ENCODE measurements at regions not wholly inside any gene's neighbourhood (a gene's known extent, or its start where the extent isn't known, plus 50 kb on each side); places are given as distances from the start of the nearest gene placed in this dataset.

- TF ChIP-seq, protein P1, sequence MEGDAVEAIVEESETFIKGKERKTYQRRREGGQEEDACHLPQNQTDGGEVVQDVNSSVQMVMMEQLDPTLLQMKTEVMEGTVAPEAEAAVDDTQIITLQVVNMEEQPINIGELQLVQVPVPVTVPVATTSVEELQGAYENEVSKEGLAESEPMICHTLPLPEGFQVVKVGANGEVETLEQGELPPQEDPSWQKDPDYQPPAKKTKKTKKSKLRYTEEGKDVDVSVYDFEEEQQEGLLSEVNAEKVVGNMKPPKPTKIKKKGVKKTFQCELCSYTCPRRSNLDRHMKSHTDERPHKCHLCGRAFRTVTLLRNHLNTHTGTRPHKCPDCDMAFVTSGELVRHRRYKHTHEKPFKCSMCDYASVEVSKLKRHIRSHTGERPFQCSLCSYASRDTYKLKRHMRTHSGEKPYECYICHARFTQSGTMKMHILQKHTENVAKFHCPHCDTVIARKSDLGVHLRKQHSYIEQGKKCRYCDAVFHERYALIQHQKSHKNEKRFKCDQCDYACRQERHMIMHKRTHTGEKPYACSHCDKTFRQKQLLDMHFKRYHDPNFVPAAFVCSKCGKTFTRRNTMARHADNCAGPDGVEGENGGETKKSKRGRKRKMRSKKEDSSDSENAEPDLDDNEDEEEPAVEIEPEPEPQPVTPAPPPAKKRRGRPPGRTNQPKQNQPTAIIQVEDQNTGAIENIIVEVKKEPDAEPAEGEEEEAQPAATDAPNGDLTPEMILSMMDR (IDR thresholded peaks at IDR 0.05): no peak
- TF ChIP-seq POLR2A (IDR thresholded peaks at IDR 0.05): no peak
Observed at GRCh38 chr12:33654313-33654712, 214.7 kb upstream of the SYT10 start.
